ENCODE measurements at regions not wholly inside any gene's neighbourhood (a gene's known extent, or its start where the extent isn't known, plus 50 kb on each side); places are given as distances from the start of the nearest gene placed in this dataset.

GRCh38 chr5:166909926-166910325, 1381.5 kb upstream of the WWC1 start:
- Histone ChIP-seq H3K23ac (ENCODE audit: low read length in 2 of 2) (no peak overlapping the region), H2BK120ac (ENCODE audit: low read depth, low read length) (no peak overlapping the region), H2BK5ac (ENCODE audit: low read depth, low read length, poor library complexity, severe bottlenecking) (no peak overlapping the region), H3K9me3 (ENCODE audit: control insufficient read depth, low read length) (no peaks in the 10 kb centered on the region), H3K18ac (ENCODE audit: low read depth in 1 of 2, low read length in 2 of 2) (no peak overlapping the region), H3K4me2 (ENCODE audit: low read length, poor library complexity, severe bottlenecking) (no peak overlapping the region), H3K4me3 (ENCODE audit: insufficient read depth in 1 of 2, low read depth in 1 of 2, low read length in 2 of 2) (no peak overlapping the region), H2BK12ac (ENCODE audit: low read length in 2 of 2) (no peak overlapping the region), H3K79me1 (replicated peaks; ENCODE audit: low read length, poor library complexity, severe bottlenecking) (no peaks in the 10 kb centered on the region), H3K36me3 (ENCODE audit: control insufficient read depth in 1 of 2, insufficient read depth in 2 of 2, low read depth in 1 of 2, low read length in 2 of 2) (no peaks in the 10 kb centered on the region), H3K27ac (ENCODE audit: low read length, poor library complexity, severe bottlenecking) (no peak overlapping the region), H3K9ac (ENCODE audit: low read length) (no peak overlapping the region), H3K14ac (ENCODE audit: low read length in 2 of 2) (no peak overlapping the region), H2AFZ (ENCODE audit: low read depth, low read length) (no peak overlapping the region), H3K4ac (ENCODE audit: low read depth in 1 of 2, low read length in 2 of 2) (no peak overlapping the region), H4K91ac (ENCODE audit: low read length) (no peak overlapping the region), H2AK5ac (ENCODE audit: low read length, severe bottlenecking) (no peak overlapping the region), H3K27me3 (ENCODE audit: control insufficient read depth in 1 of 2, insufficient read depth in 1 of 2, low read length in 2 of 2) (no peaks in the 10 kb centered on the region), H2BK15ac (ENCODE audit: low read depth, poor library complexity, severe bottlenecking) (no peak overlapping the region), H3K4me1 (ENCODE audit: control insufficient read depth, insufficient read depth, low read depth, low read length) (no peaks in the 10 kb centered on the region), H4K8ac (ENCODE audit: low read length) (no peak overlapping the region)
- no peak for DNase-seq
- 87% methylated on average over 2 of the region's 2 CpGs for WGBS

GRCh38 chr5:166910995-166911394, 1380.5 kb upstream of the WWC1 start:
- Histone ChIP-seq H2AK5ac (ENCODE audit: low read length, severe bottlenecking) (no peak overlapping the region), H3K14ac (ENCODE audit: low read length in 2 of 2) (no peak overlapping the region), H3K36me3 (ENCODE audit: control insufficient read depth in 1 of 2, insufficient read depth in 2 of 2, low read depth in 1 of 2, low read length in 2 of 2) (no peaks in the 10 kb centered on the region), H3K79me1 (replicated peaks; ENCODE audit: low read length, poor library complexity, severe bottlenecking) (no peaks in the 10 kb centered on the region), H3K4ac (ENCODE audit: low read depth in 1 of 2, low read length in 2 of 2) (no peak overlapping the region), H2BK5ac (ENCODE audit: low read depth, low read length, poor library complexity, severe bottlenecking) (no peak overlapping the region), H3K4me1 (ENCODE audit: control insufficient read depth, insufficient read depth, low read depth, low read length) (no peaks in the 10 kb centered on the region), H3K4me3 (ENCODE audit: insufficient read depth in 1 of 2, low read depth in 1 of 2, low read length in 2 of 2) (no peak overlapping the region), H4K8ac (ENCODE audit: low read length) (no peak overlapping the region), H2BK15ac (ENCODE audit: low read depth, poor library complexity, severe bottlenecking) (no peak overlapping the region), H3K27me3 (ENCODE audit: control insufficient read depth in 1 of 2, insufficient read depth in 1 of 2, low read length in 2 of 2) (no peaks in the 10 kb centered on the region), H2BK12ac (ENCODE audit: low read length in 2 of 2) (no peak overlapping the region), H3K9me3 (ENCODE audit: control insufficient read depth, low read length) (no peaks in the 10 kb centered on the region), H4K91ac (ENCODE audit: low read length) (no peak overlapping the region), H3K9ac (ENCODE audit: low read length) (no peak overlapping the region), H3K27ac (ENCODE audit: low read length, poor library complexity, severe bottlenecking) (no peak overlapping the region), H3K23ac (ENCODE audit: low read length in 2 of 2) (no peak overlapping the region), H3K4me2 (ENCODE audit: low read length, poor library complexity, severe bottlenecking) (no peak overlapping the region), H2AFZ (ENCODE audit: low read depth, low read length) (no peak overlapping the region), H2BK120ac (ENCODE audit: low read depth, low read length) (no peak overlapping the region), H3K18ac (ENCODE audit: low read depth in 1 of 2, low read length in 2 of 2) (no peak overlapping the region)
- no peak for DNase-seq
- 81% methylated on average over 3 of the region's 3 CpGs for WGBS

GRCh38 chr5:166916021-166916420, 1375.4 kb upstream of the WWC1 start:
- no peak overlapping the region for H2BK12ac ChIP-seq (ENCODE audit: low read length in 2 of 2)
- no peak for DNase-seq
- no peak overlapping the region for H3K9ac ChIP-seq (ENCODE audit: low read length)
- 100% methylated on average over 3 of the region's 4 CpGs for WGBS
- no peak overlapping the region for H2AFZ ChIP-seq (ENCODE audit: low read depth, low read length)
- H4K8ac ChIP-seq (ENCODE audit: low read length) = no peak overlapping the region
- H3K4me3 ChIP-seq (ENCODE audit: insufficient read depth in 1 of 2, low read depth in 1 of 2, low read length in 2 of 2) = no peak overlapping the region
- H2AK5ac ChIP-seq (ENCODE audit: low read length, severe bottlenecking) = no peak overlapping the region
- H3K9me3 ChIP-seq (ENCODE audit: control insufficient read depth, low read length) = peaks cover 5% of the 10 kb centered on the region
- H3K4me1 ChIP-seq (ENCODE audit: control insufficient read depth, insufficient read depth, low read depth, low read length) = no peaks in the 10 kb centered on the region
- H3K79me1 ChIP-seq (replicated peaks; ENCODE audit: low read length, poor library complexity, severe bottlenecking) = no peaks in the 10 kb centered on the region
- H3K18ac ChIP-seq (ENCODE audit: low read depth in 1 of 2, low read length in 2 of 2) = no peak overlapping the region
- H3K23ac ChIP-seq (ENCODE audit: low read length in 2 of 2) = no peak overlapping the region
- no peak overlapping the region for H2BK5ac ChIP-seq (ENCODE audit: low read depth, low read length, poor library complexity, severe bottlenecking)
- no peak overlapping the region for H3K27ac ChIP-seq (ENCODE audit: low read length, poor library complexity, severe bottlenecking)
- H3K4me2 ChIP-seq (ENCODE audit: low read length, poor library complexity, severe bottlenecking) = no peak overlapping the region
- H3K4ac ChIP-seq (ENCODE audit: low read depth in 1 of 2, low read length in 2 of 2) = no peak overlapping the region
- no peaks in the 10 kb centered on the region for H3K36me3 ChIP-seq (ENCODE audit: control insufficient read depth in 1 of 2, insufficient read depth in 2 of 2, low read depth in 1 of 2, low read length in 2 of 2)
- no peaks in the 10 kb centered on the region for H3K27me3 ChIP-seq (ENCODE audit: control insufficient read depth in 1 of 2, insufficient read depth in 1 of 2, low read length in 2 of 2)
- H2BK120ac ChIP-seq (ENCODE audit: low read depth, low read length) = no peak overlapping the region
- H4K91ac ChIP-seq (ENCODE audit: low read length) = no peak overlapping the region
- H3K14ac ChIP-seq (ENCODE audit: low read length in 2 of 2) = no peak overlapping the region
- H2BK15ac ChIP-seq (ENCODE audit: low read depth, poor library complexity, severe bottlenecking) = no peak overlapping the region

- H2BK5ac ChIP-seq (ENCODE audit: low read depth, low read length, poor library complexity, severe bottlenecking) = no peak overlapping the region
- H2BK120ac ChIP-seq (ENCODE audit: low read depth, low read length) = no peak overlapping the region
- no peak overlapping the region for H2AFZ ChIP-seq (ENCODE audit: low read depth, low read length)
- no peaks in the 10 kb centered on the region for H3K79me1 ChIP-seq (replicated peaks; ENCODE audit: low read length, poor library complexity, severe bottlenecking)
- no peaks in the 10 kb centered on the region for H3K27me3 ChIP-seq (ENCODE audit: control insufficient read depth in 1 of 2, insufficient read depth in 1 of 2, low read length in 2 of 2)
- H4K91ac ChIP-seq (ENCODE audit: low read length) = no peak overlapping the region
- H3K4me2 ChIP-seq (ENCODE audit: low read length, poor library complexity, severe bottlenecking) = no peak overlapping the region
- H3K14ac ChIP-seq (ENCODE audit: low read length in 2 of 2) = no peak overlapping the region
- H3K18ac ChIP-seq (ENCODE audit: low read depth in 1 of 2, low read length in 2 of 2) = no peak overlapping the region
- no peak overlapping the region for H3K9ac ChIP-seq (ENCODE audit: low read length)
- no peak overlapping the region for H3K4ac ChIP-seq (ENCODE audit: low read depth in 1 of 2, low read length in 2 of 2)
- no peak overlapping the region for H2AK5ac ChIP-seq (ENCODE audit: low read length, severe bottlenecking)
- no peaks in the 10 kb centered on the region for H3K36me3 ChIP-seq (ENCODE audit: control insufficient read depth in 1 of 2, insufficient read depth in 2 of 2, low read depth in 1 of 2, low read length in 2 of 2)
- H3K4me3 ChIP-seq (ENCODE audit: insufficient read depth in 1 of 2, low read depth in 1 of 2, low read length in 2 of 2) = no peak overlapping the region
- H3K4me1 ChIP-seq (ENCODE audit: control insufficient read depth, insufficient read depth, low read depth, low read length) = no peaks in the 10 kb centered on the region
- 90% methylated on average over 11 of the region's 11 CpGs for WGBS
- no peak overlapping the region for H3K23ac ChIP-seq (ENCODE audit: low read length in 2 of 2)
- H3K27ac ChIP-seq (ENCODE audit: low read length, poor library complexity, severe bottlenecking) = no peak overlapping the region
- H2BK12ac ChIP-seq (ENCODE audit: low read length in 2 of 2) = no peak overlapping the region
- no peak overlapping the region for H2BK15ac ChIP-seq (ENCODE audit: low read depth, poor library complexity, severe bottlenecking)
- DNase-seq = no peak
- H4K8ac ChIP-seq (ENCODE audit: low read length) = no peak overlapping the region
- peaks cover 10% of the 10 kb centered on the region for H3K9me3 ChIP-seq (ENCODE audit: control insufficient read depth, low read length)
These were observed 1365.3 kb upstream of the WWC1 start for GRCh38 chr5:166926138-166926537.
